GM12873 (cell line): ENCODE measurements at regions not wholly inside any gene's neighbourhood (a gene's known extent, or its start where the extent isn't known, plus 50 kb on each side); places are given as distances from the start of the nearest gene placed in this dataset.

Source experiments
- CTCF ChIP-seq: IDR thresholded peaks from 2 replicates; pipeline ENCODE4 v1.5.1; 2012; ENCODE audit warnings: low read depth, mild to moderate bottlenecking, moderate library complexity, low read length, control low read depth; ENCODE audit not compliant: insufficient read depth; ENCODE audit errors: missing control alignments

DNA sequence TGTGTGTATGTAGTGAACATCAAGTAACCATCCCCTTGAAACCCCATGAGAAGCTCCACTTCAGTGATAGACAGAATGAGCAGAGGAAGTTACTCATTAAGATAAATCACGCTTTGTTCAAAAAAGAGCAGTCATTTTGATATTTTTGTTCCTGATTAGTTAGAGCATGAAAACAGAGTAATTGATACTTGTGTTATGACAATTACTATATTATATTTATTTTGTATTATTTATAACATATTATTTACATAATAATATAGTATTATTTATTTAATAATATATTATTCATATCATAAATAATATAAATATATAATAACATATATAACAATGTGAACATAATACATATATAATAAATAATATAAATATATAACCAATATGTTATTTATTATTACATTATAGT lies 580.9 kb downstream of the SOX5 start:
- TF ChIP-seq CTCF, result no peak

GRCh38 chr12:23375621-23376020 lies 573.8 kb downstream of the SOX5 start:
- TF ChIP-seq CTCF, result no peak

- TF ChIP-seq CTCF, result no peak
Measured at GRCh38 chr12:23376238-23376637, 573.2 kb downstream of the SOX5 start.

DNA sequence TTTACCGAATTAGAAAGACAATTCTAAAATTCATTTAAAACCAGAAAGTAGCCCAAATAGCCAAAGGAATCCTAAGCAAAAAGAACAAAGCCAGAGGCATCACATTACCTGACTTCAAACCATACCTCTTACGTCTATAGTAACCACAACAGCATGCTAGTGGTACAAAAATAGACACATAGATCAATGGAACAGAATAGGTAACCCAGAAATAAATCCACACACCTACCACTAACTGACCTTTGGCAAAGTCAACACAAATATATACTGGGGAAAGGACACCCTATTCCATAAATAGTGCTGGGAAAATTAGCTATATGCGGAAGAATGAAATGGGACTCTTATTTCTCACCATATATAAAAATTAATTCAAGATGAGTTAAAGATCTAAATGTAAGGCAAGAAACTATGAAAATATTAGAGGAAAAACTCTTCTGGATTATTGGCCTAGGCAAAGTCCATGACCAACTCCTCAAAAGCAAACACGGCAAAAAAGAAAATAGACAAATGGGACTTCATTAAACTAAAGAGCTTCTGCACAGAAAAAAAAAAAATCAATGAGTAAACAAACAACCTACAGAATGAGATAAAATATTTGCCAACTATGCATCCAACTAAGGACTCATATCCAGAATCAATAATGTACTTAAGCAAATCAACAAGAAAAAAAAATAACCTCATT lies 568.9 kb downstream of the SOX5 start:
- TF ChIP-seq CTCF, result no peak

DNA sequence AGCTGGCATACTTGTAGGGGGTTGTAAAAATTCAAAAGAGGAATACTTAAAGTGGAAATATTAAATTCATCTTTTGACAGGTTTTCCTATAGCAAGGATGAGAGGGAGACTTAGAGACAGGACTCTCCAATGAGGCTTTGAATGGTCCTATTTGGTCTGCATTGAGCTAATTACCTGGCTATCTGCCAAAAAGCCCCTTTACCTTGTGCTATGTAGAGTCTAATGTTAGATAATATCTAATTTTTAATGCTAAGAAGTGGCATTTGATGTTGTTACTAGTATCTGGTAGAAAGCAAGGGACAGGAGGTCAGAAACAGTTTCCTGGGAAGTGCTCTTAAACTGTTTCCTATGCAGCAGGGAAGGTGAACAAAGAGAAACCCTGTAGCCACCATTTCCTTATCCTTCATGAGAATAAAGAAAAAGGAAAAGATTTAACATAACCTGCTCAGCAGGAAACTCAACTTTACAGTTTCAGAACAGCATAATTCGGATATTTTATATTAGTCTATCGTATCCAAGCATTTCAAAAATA lies 550.0 kb downstream of the SOX5 start:
- TF ChIP-seq CTCF, result no peak

DNA sequence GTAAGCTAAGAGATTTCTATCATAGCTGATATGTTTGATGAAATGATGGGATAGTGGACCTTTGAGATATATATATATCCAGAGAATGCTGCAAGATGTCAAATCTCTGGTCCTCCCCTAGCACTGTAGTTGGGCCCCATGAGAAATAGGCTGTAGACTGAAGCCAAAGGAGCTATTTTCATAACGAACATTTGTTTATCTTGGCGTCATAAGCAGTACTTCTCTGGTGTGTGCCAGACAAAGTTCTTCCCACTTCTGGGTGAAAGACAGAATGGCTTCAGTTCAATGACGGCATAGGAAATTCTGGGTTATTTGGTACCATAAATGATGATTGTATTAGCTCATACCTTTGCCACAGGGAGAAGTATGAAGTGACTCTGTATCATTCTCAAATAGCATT lies 534.3 kb downstream of the SOX5 start:
- no peak for TF ChIP-seq CTCF

GRCh38 chr12:23421556-23421955 lies 527.9 kb downstream of the SOX5 start:
- TF ChIP-seq CTCF, result no peak
